GM19043 (cell line): ENCODE measurements at regions not wholly inside any gene's neighbourhood (a gene's known extent, or its start where the extent isn't known, plus 50 kb on each side); places are given as distances from the start of the nearest gene placed in this dataset.

Source experiments
- ATAC-seq: cut with Tn5 transposase; IDR thresholded peaks from one replicate; pipeline ENCODE4 v1.9.1; 2021; ENCODE audit warnings: low read depth; ENCODE audit not compliant: unreplicated experiment

GRCh38 chr12:13692332-13692731, 289.1 kb downstream of the GRIN2B start:
- no peak for ATAC-seq

GRCh38 chr12:13691598-13691997, 289.8 kb downstream of the GRIN2B start:
- ATAC-seq: no peak

GRCh38 chr12:13687633-13688032, 293.8 kb downstream of the GRIN2B start:
- ATAC-seq: no peak

- ATAC-seq: no peak
These were observed 295.1 kb downstream of the GRIN2B start for GRCh38 chr12:13686260-13686659.

GRCh38 chr12:13680916-13681315, 300.5 kb downstream of the GRIN2B start:
- no peak for ATAC-seq

GRCh38 chr12:13676880-13677279, 304.5 kb downstream of the GRIN2B start:
- ATAC-seq: no peak

- no peak for ATAC-seq
These were observed 311.0 kb downstream of the GRIN2B start for GRCh38 chr12:13670285-13670866.

- no peak for ATAC-seq
These were observed 312.5 kb downstream of the GRIN2B start for GRCh38 chr12:13668880-13669279.

GRCh38 chr12:13666806-13667205, 314.6 kb downstream of the GRIN2B start:
- no peak for ATAC-seq

GRCh38 chr12:13661005-13661887, 320.2 kb downstream of the GRIN2B start:
- ATAC-seq: no peak

- no peak for ATAC-seq
These were observed 326.9 kb downstream of the GRIN2B start for GRCh38 chr12:13654456-13654855.

- ATAC-seq: no peak
These were observed 329.3 kb downstream of the GRIN2B start for GRCh38 chr12:13652105-13652504.

GRCh38 chr12:13635709-13636108, 345.7 kb downstream of the GRIN2B start:
- ATAC-seq: no peak

- ATAC-seq: no peak
These were observed 349.5 kb downstream of the GRIN2B start for GRCh38 chr12:13631873-13632272.

- no peak for ATAC-seq
These were observed 351.0 kb downstream of the GRIN2B start for GRCh38 chr12:13630354-13630753.

- ATAC-seq: no peak
These were observed 353.3 kb downstream of the GRIN2B start for GRCh38 chr12:13628067-13628466.

- ATAC-seq: no peak
These were observed 353.9 kb downstream of the GRIN2B start for GRCh38 chr12:13627536-13627935.

GRCh38 chr12:13613297-13613696, 368.1 kb downstream of the GRIN2B start:
- ATAC-seq: no peak

- ATAC-seq: no peak
These were observed 371.3 kb downstream of the GRIN2B start for GRCh38 chr12:13609894-13610679.

GRCh38 chr12:13606290-13606689, 375.1 kb downstream of the GRIN2B start:
- no peak for ATAC-seq

GRCh38 chr12:13603953-13604352, 377.4 kb downstream of the GRIN2B start:
- no peak for ATAC-seq
